ENCODE measurements at regions not wholly inside any gene's neighbourhood (a gene's known extent, or its start where the extent isn't known, plus 50 kb on each side); places are given as distances from the start of the nearest gene placed in this dataset.

GRCh38 chr5:133816791-133817190, 151.6 kb downstream of the C5orf15 start:
- Histone ChIP-seq H2BK5ac (ENCODE audit: insufficient read length, low read length) (no peak overlapping the region), H3K23me2 (ENCODE audit: insufficient read length, low read depth, low read length, poor library complexity, severe bottlenecking) (no peaks in the 10 kb centered on the region), H4K91ac (ENCODE audit: insufficient read length, low read depth, low read length) (no peak overlapping the region), H3K4ac (ENCODE audit: low read depth, low read length) (no peak overlapping the region), H3K4me2 (ENCODE audit: insufficient read depth, insufficient read length, low read length) (no peak overlapping the region), H3K9ac (ENCODE audit: extremely low read depth, insufficient read length, low read length) (no peak overlapping the region), H4K20me1 (ENCODE audit: control insufficient read depth, insufficient read depth, insufficient read length) (no peaks in the 10 kb centered on the region), H2BK12ac (ENCODE audit: insufficient read length, low read depth, low read length) (no peak overlapping the region), H4K8ac (replicated peaks; ENCODE audit: insufficient read length, low read depth, low read length) (no peak overlapping the region), H3K4me1 (ENCODE audit: insufficient read depth, low read length) (no peaks in the 10 kb centered on the region), H3K9me3 (ENCODE audit: control insufficient read depth, low read depth, low read length) (no peaks in the 10 kb centered on the region), H2BK15ac (ENCODE audit: low read depth, low read length) (no peak overlapping the region), H2AK5ac (ENCODE audit: insufficient read length, low read length) (no peak overlapping the region), H3T11ph (ENCODE audit: low read length) (no peak overlapping the region), H3K18ac (ENCODE audit: insufficient read length, low read depth, low read length) (no peak overlapping the region), H3K56ac (ENCODE audit: insufficient read length, low read depth, low read length) (no peak overlapping the region), H3K27me3 (ENCODE audit: insufficient read depth, low read length) (no peaks in the 10 kb centered on the region), H3K79me2 (ENCODE audit: insufficient read depth, low read length) (no peaks in the 10 kb centered on the region), H3K23ac (ENCODE audit: insufficient read length, low read depth, low read length) (no peak overlapping the region), H3K27ac (ENCODE audit: insufficient read length, low read depth, low read length) (no peak overlapping the region), H2BK20ac (ENCODE audit: low read depth, low read length, poor library complexity, severe bottlenecking) (no peak overlapping the region), H4K5ac (ENCODE audit: insufficient read length, low read depth, low read length) (no peak overlapping the region), H2BK120ac (ENCODE audit: low read depth, low read length, poor library complexity, severe bottlenecking) (no peak overlapping the region), H3K14ac (ENCODE audit: insufficient read depth, low read length) (no peak overlapping the region), H3K79me1 (ENCODE audit: insufficient read depth, low read depth, low read length, poor library complexity, severe bottlenecking) (no peaks in the 10 kb centered on the region), H2AFZ (ENCODE audit: low read length) (no peak overlapping the region)
- H3K9me3 Mint-ChIP-seq, result no peaks in the 10 kb centered on the region
- peaks cover 5 to 7% of the 10 kb centered on the region in 2 experiments for H3K4me1 Mint-ChIP-seq
- no peak overlapping the region for H3K4me3 Mint-ChIP-seq
- TF ChIP-seq CTCF (conservative IDR thresholded peaks at IDR 0.05), result no peak
- no CpG with 5 or more reads among the region's 5 CpGs for WGBS (ENCODE audit: extremely low coverage, insufficient read length, low lambda C conversion rate)
- DNase-seq, result no peak
- peaks cover 19% of the 10 kb centered on the region for H3K27me3 Mint-ChIP-seq (ENCODE audit: low read depth)
- H3K36me3 Mint-ChIP-seq (ENCODE audit: insufficient read depth in 1 of 3, low read depth in 3 of 3), result no peaks in the 10 kb centered on the region
- no peak overlapping the region for H3K27ac Mint-ChIP-seq
